HG02642 (cell line): ENCODE measurements at regions not wholly inside any gene's neighbourhood (a gene's known extent, or its start where the extent isn't known, plus 50 kb on each side); places are given as distances from the start of the nearest gene placed in this dataset.
A peak's percentile ranks its signal among the peaks of the same experiment; 100 is the strongest.

ENCODE experiments used
- ATAC-seq: cut with Tn5 transposase; IDR thresholded peaks from one replicate; pipeline ENCODE4 v1.9.1; 2021; ENCODE audit warnings: mild to moderate bottlenecking; ENCODE audit not compliant: unreplicated experiment, poor library complexity

DNA sequence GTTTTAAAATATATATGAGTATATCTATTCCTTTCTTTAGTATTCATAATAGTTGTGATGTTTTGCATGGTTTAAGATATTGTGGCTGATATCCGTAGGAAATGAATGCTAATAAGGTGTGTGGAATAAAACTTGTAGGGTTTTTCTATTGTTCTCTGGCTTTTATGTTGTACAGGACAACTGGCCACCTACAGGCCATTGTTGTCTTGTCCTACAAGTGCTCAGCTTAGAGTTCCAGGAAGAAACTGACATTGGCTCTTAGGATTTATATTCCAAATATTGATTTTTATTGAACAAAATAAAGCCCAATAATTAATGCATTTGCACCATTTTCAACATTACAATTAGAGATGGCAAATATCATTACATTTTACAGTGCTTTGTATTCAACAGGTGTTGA lies 512.8 kb upstream of the TENM4 start:
- ATAC-seq: no peak

DNA sequence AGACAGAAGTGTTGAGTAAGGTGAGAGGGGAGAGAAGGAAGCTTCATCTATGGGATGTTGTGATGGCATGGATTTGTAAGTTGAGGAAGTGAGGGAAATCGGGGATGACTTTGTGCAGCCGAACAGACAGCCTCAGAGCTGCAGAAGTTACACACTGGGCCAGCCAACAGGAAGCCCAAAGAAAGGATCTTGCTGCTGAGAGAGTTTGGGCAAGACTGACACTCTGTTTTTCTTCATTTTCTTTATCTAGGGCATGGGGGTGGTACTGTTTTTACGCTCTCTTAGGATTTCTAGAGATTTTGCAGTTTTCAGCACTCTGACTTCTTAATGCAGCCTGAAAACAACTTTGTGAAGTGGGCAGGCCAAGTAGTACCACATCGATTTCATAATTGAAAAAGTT lies 509.9 kb upstream of the TENM4 start:
- no peak for ATAC-seq

GRCh38 chr11:79950172-79950571 lies 509.3 kb upstream of the TENM4 start:
- ATAC-seq: no peak

GRCh38 chr11:79949574-79949973 lies 508.7 kb upstream of the TENM4 start:
- no peak for ATAC-seq

DNA sequence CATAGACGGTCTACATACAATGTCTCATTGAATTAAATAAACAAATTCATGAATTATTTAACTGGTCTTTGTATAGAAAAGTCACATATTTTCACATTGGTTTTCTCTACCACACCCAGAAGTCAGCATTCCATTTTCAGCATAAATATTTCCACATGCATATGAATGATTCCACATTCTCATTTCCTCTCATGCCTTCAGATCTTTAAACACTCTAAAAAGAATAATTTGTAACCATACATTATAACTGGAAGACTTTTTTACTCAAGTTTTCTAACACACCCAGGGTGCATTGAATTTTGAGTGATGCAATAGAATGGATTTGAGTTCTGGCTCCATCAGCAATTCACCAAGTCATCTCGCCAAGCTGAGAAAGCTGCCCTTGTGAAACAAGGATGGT lies 501.8 kb upstream of the TENM4 start:
- no peak for ATAC-seq

- ATAC-seq: no peak
Observed at GRCh38 chr11:79942090-79942489, 501.3 kb upstream of the TENM4 start.

GRCh38 chr11:79940974-79941735 lies 500.3 kb upstream of the TENM4 start:
- no peak for ATAC-seq

GRCh38 chr11:79940165-79940564 lies 499.3 kb upstream of the TENM4 start:
- ATAC-seq: no peak

- ATAC-seq: no peak
Observed at GRCh38 chr11:79939111-79939510, 498.3 kb upstream of the TENM4 start.

GRCh38 chr11:79937676-79938334 lies 497.0 kb upstream of the TENM4 start:
- ATAC-seq: no peak

GRCh38 chr11:79932612-79933011 lies 491.8 kb upstream of the TENM4 start:
- ATAC-seq: no peak

- no peak for ATAC-seq
Observed at GRCh38 chr11:79931692-79932091, 490.9 kb upstream of the TENM4 start.

GRCh38 chr11:79926707-79927106 lies 485.9 kb upstream of the TENM4 start:
- ATAC-seq: no peak

DNA sequence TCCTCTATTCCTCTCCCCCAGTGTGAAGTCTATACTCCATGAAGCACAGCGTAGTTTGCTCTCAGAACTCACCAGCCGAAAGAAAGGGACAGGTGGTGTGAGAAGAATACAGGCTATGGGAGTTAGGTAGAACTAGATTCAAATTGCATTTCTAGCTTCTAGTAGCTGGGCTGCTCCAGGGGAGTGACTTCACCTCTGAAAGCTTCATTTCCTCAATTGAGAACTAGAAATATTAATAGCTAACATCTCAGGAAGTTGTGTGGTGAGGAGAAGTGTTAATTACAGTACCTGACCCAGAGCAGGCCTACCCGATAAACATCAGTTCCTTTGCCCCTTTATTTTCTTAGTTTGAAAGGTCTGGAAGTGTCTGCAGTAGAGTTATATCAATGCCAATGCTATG lies 484.7 kb upstream of the TENM4 start:
- ATAC-seq: peak; percentile 93

- ATAC-seq: no peak
Observed at GRCh38 chr11:79922641-79923040, 481.8 kb upstream of the TENM4 start.

DNA sequence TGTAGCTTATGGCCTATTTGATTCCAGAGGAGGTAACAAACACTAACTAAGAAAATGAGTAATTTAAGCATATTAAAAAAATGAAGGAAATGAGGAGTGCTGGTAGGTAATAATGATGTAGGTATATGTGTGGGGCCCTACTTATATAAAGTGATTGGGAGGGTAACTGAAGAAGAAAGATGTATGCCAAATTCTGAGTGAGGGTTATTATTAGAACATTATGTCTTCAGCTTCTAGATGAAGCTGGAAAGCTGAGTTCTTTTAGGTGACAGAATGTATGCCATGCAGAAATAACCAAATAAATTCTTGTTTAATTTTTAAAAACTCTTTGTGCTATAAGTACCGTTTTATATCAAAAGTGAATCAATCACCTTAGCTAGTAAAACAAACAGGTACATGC lies 479.6 kb upstream of the TENM4 start:
- ATAC-seq: no peak

GRCh38 chr11:79919350-79919749 lies 478.5 kb upstream of the TENM4 start:
- ATAC-seq: no peak

DNA sequence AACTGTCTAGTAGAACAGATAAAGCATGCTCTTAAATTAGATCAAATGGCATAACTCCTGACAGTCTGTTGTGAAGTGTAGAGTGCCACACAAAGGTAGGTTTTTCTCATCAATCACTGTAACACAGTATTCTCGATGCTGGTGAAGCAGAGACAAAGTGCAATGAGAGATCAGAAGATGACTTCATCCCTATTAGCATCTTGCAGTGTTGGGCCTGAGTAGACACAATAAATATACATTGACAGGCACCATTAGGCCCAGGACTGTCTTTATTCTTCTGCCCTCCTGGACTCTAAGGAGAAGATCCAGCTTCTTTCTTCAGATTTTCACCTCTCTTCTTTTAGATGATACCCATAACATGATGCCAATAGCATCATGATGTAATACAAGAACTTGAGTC lies 478.0 kb upstream of the TENM4 start:
- no peak for ATAC-seq

DNA sequence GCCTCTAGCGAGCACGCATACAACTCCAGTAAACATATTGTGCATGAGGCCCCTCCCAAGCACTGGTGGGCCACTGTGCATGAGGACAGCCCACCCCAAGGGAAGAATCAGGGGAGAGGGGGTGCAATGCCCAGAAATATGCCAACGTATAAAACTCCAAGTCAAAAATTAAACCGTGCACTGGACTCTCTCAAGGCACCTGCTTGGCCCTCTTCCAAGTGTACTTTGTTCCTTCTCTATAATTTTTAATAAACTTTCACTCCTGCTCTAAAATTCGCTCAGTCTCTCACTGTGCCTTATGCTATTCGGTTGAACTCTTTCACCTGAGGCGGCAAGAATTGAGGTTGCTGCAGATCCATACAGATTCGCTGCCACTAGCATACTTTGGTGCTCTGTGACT lies 465.3 kb upstream of the TENM4 start:
- ATAC-seq: no peak

DNA sequence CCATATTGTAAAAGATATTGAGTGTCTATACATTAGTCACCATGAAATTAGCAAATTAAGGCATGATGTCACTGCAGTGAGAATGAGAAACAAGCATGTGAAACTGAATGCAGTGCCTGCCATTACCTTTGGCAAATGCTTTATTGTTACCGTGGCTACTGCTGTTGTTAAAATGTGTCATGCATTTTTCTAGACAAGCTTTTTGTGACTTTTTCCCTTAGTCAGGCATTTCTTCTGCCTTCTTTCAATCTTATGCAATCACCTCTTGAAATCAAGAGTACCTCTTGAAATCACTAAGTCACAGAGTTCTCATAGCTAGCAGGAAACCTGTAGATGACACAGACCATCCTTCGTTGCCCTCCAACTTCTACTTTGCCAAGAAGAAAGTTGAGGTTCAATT lies 461.7 kb upstream of the TENM4 start:
- no peak for ATAC-seq

GRCh38 chr11:79897896-79898295 lies 457.1 kb upstream of the TENM4 start:
- ATAC-seq: no peak

DNA sequence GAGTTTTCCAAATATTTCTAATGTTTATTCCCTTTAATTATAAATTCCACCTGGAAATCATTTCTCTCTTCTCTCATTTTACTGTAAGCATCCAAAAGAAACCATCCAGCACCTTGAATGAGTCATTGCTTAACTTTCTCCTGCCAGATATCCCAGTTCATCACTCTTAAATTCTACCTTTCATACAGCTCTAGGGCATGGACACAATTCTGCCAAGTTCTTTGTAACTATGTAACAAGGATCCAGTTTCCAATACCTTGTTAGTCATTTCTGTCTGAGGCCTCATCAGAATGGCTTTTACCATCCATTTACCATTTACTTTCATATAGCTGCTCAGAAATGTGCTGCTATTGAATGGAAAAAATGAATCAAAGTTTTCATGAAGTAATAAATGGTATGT lies 455.4 kb upstream of the TENM4 start:
- ATAC-seq: no peak
